Neutrophil (primary cell): ENCODE measurements at regions not wholly inside any gene's neighbourhood (a gene's known extent, or its start where the extent isn't known, plus 50 kb on each side); places are given as distances from the start of the nearest gene placed in this dataset.

Experiments used
- H3K27ac ChIP-seq: fragments of 200-600 bp; sonication (generic); 2 replicates; pipeline ENCODE4 v1.5.1; 2016; ENCODE audit warnings: mild to moderate bottlenecking, moderate library complexity
- H3K27me3 ChIP-seq: fragments of 200-600 bp; sonication (generic); 2 replicates; pipeline ENCODE4 v1.6.0; 2016; ENCODE audit warnings: mild to moderate bottlenecking
- H3K36me3 ChIP-seq: fragments of 200-600 bp; sonication (generic); 2 replicates; pipeline ENCODE4 v1.5.1; 2017
- H3K4me1 ChIP-seq, 2 experiments: fragments of 200-600 bp in 1 of 2; sonication (generic) in 1 of 2; 1 replicate in 1 of 2; 2 replicates in 1 of 2; pipeline versions ENCODE4 v1.5.1 to v1.6.1; 2013 to 2016; ENCODE audit warnings: low read depth in 1 of 2, low read length in 1 of 2, mild to moderate bottlenecking in 1 of 2, moderate library complexity in 1 of 2; ENCODE audit not compliant: control insufficient read depth in 1 of 2, insufficient read depth in 1 of 2
- H3K4me3 ChIP-seq, 2 experiments: fragments of 200-600 bp in 1 of 2; sonication (generic) in 1 of 2; 1 replicate in 1 of 2; 2 replicates in 1 of 2; pipeline ENCODE4 v1.5.1; 2013 to 2016; ENCODE audit warnings: low read depth in 1 of 2, low read length in 1 of 2, mild to moderate bottlenecking in 1 of 2, moderate library complexity in 1 of 2
- H3K9me3 ChIP-seq: fragments of 200-600 bp; sonication (generic); 2 replicates; pipeline ENCODE4 v1.5.1; 2016
- CTCF ChIP-seq: fragments of 200-600 bp; sonication (generic); IDR thresholded peaks from 2 replicates; pipeline ENCODE4 v1.5.1; 2016; ENCODE audit warnings: antibody characterized with exemption

- no peak overlapping the region for H3K4me3 ChIP-seq
- H3K9me3 ChIP-seq: peaks cover 2% of the 10 kb centered on the region
- H3K27me3 ChIP-seq: no peaks in the 10 kb centered on the region
- H3K4me1 ChIP-seq: peaks cover 0 to 4% of the 10 kb centered on the region in 2 experiments
- no peaks in the 10 kb centered on the region for H3K36me3 ChIP-seq
- no peak overlapping the region for H3K27ac ChIP-seq
- no peak for TF ChIP-seq CTCF
These were observed 71.0 kb upstream of the KCTD1 start for GRCh38 chr18:26619350-26619749.

GRCh38 chr18:26618135-26618534, 69.8 kb upstream of the KCTD1 start:
- Histone ChIP-seq H3K27me3 (no peaks in the 10 kb centered on the region), H3K4me1 (peaks cover 0 to 4% of the 10 kb centered on the region in 2 experiments), H3K9me3 (no peaks in the 10 kb centered on the region), H3K4me3 (no peak overlapping the region), H3K36me3 (no peaks in the 10 kb centered on the region), H3K27ac (no peak overlapping the region)
- TF ChIP-seq CTCF: no peak

GRCh38 chr18:26617151-26617554, 68.8 kb upstream of the KCTD1 start:
- no peak for TF ChIP-seq CTCF
- Histone ChIP-seq H3K4me1 (peaks cover 0 to 4% of the 10 kb centered on the region in 2 experiments), H3K9me3 (no peaks in the 10 kb centered on the region)

GRCh38 chr18:26614374-26614773, 66.0 kb upstream of the KCTD1 start:
- H3K4me1 ChIP-seq: no peaks in the 10 kb centered on the region
- TF ChIP-seq CTCF: no peak
- no peaks in the 10 kb centered on the region for H3K36me3 ChIP-seq
- no peaks in the 10 kb centered on the region for H3K9me3 ChIP-seq
- no peak overlapping the region for H3K27ac ChIP-seq
- H3K4me3 ChIP-seq: no peak overlapping the region
- peaks cover 15% of the 10 kb centered on the region for H3K27me3 ChIP-seq

More at GRCh38 chr18:26617151-26617554, 68.8 kb upstream of the KCTD1 start:
- H3K36me3 ChIP-seq: no peaks in the 10 kb centered on the region
- H3K27ac ChIP-seq: no peak overlapping the region
- H3K27me3 ChIP-seq: peaks cover 4% of the 10 kb centered on the region
- no peak overlapping the region for H3K4me3 ChIP-seq
